IMR-90 (cell line): ENCODE measurements at regions not wholly inside any gene's neighbourhood (a gene's known extent, or its start where the extent isn't known, plus 50 kb on each side); places are given as distances from the start of the nearest gene placed in this dataset.

Source experiments
- CTCF ChIP-seq: conservative IDR thresholded peaks from 2 replicates; pipeline ENCODE4 v1.5.1; 2012; ENCODE audit warnings: mild to moderate bottlenecking, low read depth, low read length, improper control_type of control experiment
- MXI1 ChIP-seq: IDR thresholded peaks from 2 replicates; pipeline ENCODE4 v1.6.1; 2012; ENCODE audit warnings: low read depth, mild to moderate bottlenecking, low read length, moderate library complexity, borderline replicate concordance
- POLR2A ChIP-seq: IDR thresholded peaks from 2 replicates; pipeline ENCODE4 v1.6.1; 2012; ENCODE audit warnings: mild to moderate bottlenecking, low read depth, low read length
- RFX5 ChIP-seq: IDR thresholded peaks from 2 replicates; pipeline ENCODE4 v1.8.0; 2012; ENCODE audit warnings: low read depth, mild to moderate bottlenecking, low read length, moderate library complexity

- no peak for TF ChIP-seq POLR2A
- no peak for TF ChIP-seq CTCF
- no peak for TF ChIP-seq MXI1
- TF ChIP-seq RFX5 = no peak
These were observed 467.1 kb upstream of the TMPO start for GRCh38 chr12:98048326-98048725.
